ENCODE measurements at regions not wholly inside any gene's neighbourhood (a gene's known extent, or its start where the extent isn't known, plus 50 kb on each side); places are given as distances from the start of the nearest gene placed in this dataset.

DNA sequence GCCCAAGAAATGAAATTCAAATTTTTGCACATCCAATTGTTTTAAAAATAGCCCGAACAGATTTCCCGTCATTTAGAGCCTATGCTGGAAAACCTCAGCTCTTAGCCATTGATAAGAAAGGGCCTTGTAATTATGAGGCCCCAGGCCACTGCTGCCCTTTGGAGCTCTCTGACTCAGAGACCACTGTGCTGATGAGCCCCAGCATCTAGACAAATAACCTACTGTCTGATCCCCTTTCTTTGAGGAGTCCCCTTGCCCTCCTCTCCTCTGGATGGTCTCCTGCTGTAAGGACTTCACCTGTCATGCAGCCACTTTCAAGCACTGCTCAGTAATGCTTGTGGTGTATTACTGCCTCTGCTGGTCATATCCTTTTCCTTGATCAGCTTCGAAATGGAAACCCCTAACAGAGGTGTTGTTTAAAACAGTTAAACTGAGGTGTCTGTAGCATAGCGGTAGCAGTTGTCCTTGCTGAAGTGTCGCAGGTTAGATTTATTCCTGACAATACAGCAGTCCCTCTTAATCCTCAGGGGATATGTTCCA is 159.9 kb upstream of the SRRM4 start:
- Histone ChIP-seq H3K9ac (ENCODE audit: low read length) (no peak overlapping the region), H3K27ac (ENCODE audit: low read depth, low read length) (no peak overlapping the region), H3K4me3 (ENCODE audit: low read depth, low read length) (no peak overlapping the region), H3K9me3 (ENCODE audit: control insufficient read depth, insufficient read depth, low read depth, low read length) (no peaks in the 10 kb centered on the region), H3K4me1 (ENCODE audit: control insufficient read depth, insufficient read depth, low read length) (no peaks in the 10 kb centered on the region), H3K36me3 (ENCODE audit: control insufficient read depth, insufficient read depth, low read length) (no peaks in the 10 kb centered on the region), H3K27me3 (ENCODE audit: control insufficient read depth, insufficient read depth, low read length) (0 out of 2 replicates have a peak, but pooled peaks cover 3% of the 10 kb centered on the region)

- H3K36me3 ChIP-seq (ENCODE audit: control insufficient read depth, insufficient read depth, low read length): no peaks in the 10 kb centered on the region
- no peak overlapping the region for H3K9ac ChIP-seq (ENCODE audit: low read length)
- H3K4me3 ChIP-seq (ENCODE audit: low read depth, low read length): no peak overlapping the region
- no peak overlapping the region for H3K27ac ChIP-seq (ENCODE audit: low read depth, low read length)
- H3K4me1 ChIP-seq (ENCODE audit: control insufficient read depth, insufficient read depth, low read length): no peaks in the 10 kb centered on the region
- H3K9me3 ChIP-seq (ENCODE audit: control insufficient read depth, insufficient read depth, low read depth, low read length): no peaks in the 10 kb centered on the region
- 0 out of 2 replicates have a peak, but pooled peaks cover 3% of the 10 kb centered on the region for H3K27me3 ChIP-seq (ENCODE audit: control insufficient read depth, insufficient read depth, low read length)
Measured at GRCh38 chr12:118822512-118822911, 158.8 kb upstream of the SRRM4 start.

GRCh38 chr12:118827047-118827446 is 154.3 kb upstream of the SRRM4 start:
- Histone ChIP-seq H3K4me1 (ENCODE audit: control insufficient read depth, insufficient read depth, low read length) (no peaks in the 10 kb centered on the region), H3K27ac (ENCODE audit: low read depth, low read length) (no peak overlapping the region), H3K9me3 (ENCODE audit: control insufficient read depth, insufficient read depth, low read depth, low read length) (no peaks in the 10 kb centered on the region), H3K9ac (ENCODE audit: low read length) (no peak overlapping the region), H3K27me3 (ENCODE audit: control insufficient read depth, insufficient read depth, low read length) (0 out of 2 replicates have a peak, but pooled peaks cover 3% of the 10 kb centered on the region), H3K36me3 (ENCODE audit: control insufficient read depth, insufficient read depth, low read length) (no peaks in the 10 kb centered on the region), H3K4me3 (ENCODE audit: low read depth, low read length) (no peak overlapping the region)

GRCh38 chr12:118827606-118828005 is 153.7 kb upstream of the SRRM4 start:
- no peak overlapping the region for H3K9ac ChIP-seq (ENCODE audit: low read length)
- H3K27ac ChIP-seq (ENCODE audit: low read depth, low read length): no peak overlapping the region
- H3K9me3 ChIP-seq (ENCODE audit: control insufficient read depth, insufficient read depth, low read depth, low read length): no peaks in the 10 kb centered on the region
- H3K4me3 ChIP-seq (ENCODE audit: low read depth, low read length): no peak overlapping the region
- H3K36me3 ChIP-seq (ENCODE audit: control insufficient read depth, insufficient read depth, low read length): no peaks in the 10 kb centered on the region
- no peaks in the 10 kb centered on the region for H3K4me1 ChIP-seq (ENCODE audit: control insufficient read depth, insufficient read depth, low read length)
- 0 out of 2 replicates have a peak, but pooled peaks cover 3% of the 10 kb centered on the region for H3K27me3 ChIP-seq (ENCODE audit: control insufficient read depth, insufficient read depth, low read length)

DNA sequence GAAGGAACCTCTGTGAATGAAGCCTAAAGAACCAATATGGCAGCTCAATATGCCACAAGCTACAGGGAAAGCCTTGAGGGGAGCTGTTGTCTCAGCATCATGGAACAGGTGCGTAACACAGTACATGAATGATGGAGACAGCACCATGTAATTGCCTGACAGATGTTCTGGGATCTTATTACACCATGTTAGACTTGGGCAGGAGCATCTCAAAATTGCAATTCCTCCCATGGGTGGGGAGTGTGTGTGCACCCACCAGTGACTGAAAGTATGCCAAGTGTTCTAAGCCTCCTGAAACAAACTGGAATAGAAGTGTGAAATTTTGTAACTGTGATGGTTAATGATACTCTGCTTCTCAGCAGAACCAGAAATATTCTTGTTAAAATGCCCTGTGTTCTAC is 151.0 kb upstream of the SRRM4 start:
- Histone ChIP-seq H3K9ac (ENCODE audit: low read length) (no peak overlapping the region), H3K36me3 (ENCODE audit: control insufficient read depth, insufficient read depth, low read length) (no peaks in the 10 kb centered on the region), H3K27me3 (ENCODE audit: control insufficient read depth, insufficient read depth, low read length) (no peaks in the 10 kb centered on the region), H3K9me3 (ENCODE audit: control insufficient read depth, insufficient read depth, low read depth, low read length) (no peaks in the 10 kb centered on the region), H3K27ac (ENCODE audit: low read depth, low read length) (no peak overlapping the region), H3K4me1 (ENCODE audit: control insufficient read depth, insufficient read depth, low read length) (no peaks in the 10 kb centered on the region), H3K4me3 (ENCODE audit: low read depth, low read length) (no peak overlapping the region)

- H3K9ac ChIP-seq (ENCODE audit: low read length): no peak overlapping the region
- H3K4me3 ChIP-seq (ENCODE audit: low read depth, low read length): no peak overlapping the region
- H3K27me3 ChIP-seq (ENCODE audit: control insufficient read depth, insufficient read depth, low read length): 0 out of 2 replicates have a peak, but pooled peaks cover 7% of the 10 kb centered on the region
- no peaks in the 10 kb centered on the region for H3K36me3 ChIP-seq (ENCODE audit: control insufficient read depth, insufficient read depth, low read length)
- no peaks in the 10 kb centered on the region for H3K4me1 ChIP-seq (ENCODE audit: control insufficient read depth, insufficient read depth, low read length)
- no peaks in the 10 kb centered on the region for H3K9me3 ChIP-seq (ENCODE audit: control insufficient read depth, insufficient read depth, low read depth, low read length)
- H3K27ac ChIP-seq (ENCODE audit: low read depth, low read length): no peak overlapping the region
Measured at GRCh38 chr12:118835926-118836325, 145.4 kb upstream of the SRRM4 start.

DNA sequence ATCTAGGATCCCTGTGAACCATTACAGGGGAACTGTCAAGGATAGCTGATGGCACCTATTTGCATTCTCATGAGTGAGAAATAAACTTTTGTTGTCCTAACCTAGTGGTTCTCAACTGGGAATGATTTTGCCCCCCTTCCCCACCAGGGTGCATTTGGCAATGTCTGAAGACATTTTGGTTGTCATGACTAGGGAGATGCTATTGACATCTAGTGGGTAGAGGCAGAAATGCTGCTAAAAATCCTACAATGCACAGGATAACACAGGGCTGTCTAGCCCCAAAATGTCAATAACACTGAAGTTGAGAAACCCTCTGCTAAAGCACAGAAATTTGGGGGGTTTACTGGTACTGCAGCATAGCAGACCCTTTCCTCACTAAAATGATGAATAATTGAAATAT is 140.9 kb upstream of the SRRM4 start:
- Histone ChIP-seq H3K27ac (ENCODE audit: low read depth, low read length) (no peak overlapping the region), H3K4me1 (ENCODE audit: control insufficient read depth, insufficient read depth, low read length) (no peaks in the 10 kb centered on the region), H3K4me3 (ENCODE audit: low read depth, low read length) (no peak overlapping the region), H3K9ac (ENCODE audit: low read length) (no peak overlapping the region), H3K27me3 (ENCODE audit: control insufficient read depth, insufficient read depth, low read length) (peaks cover 7% of the 10 kb centered on the region; the same call in 1 of the 2 replicates), H3K36me3 (ENCODE audit: control insufficient read depth, insufficient read depth, low read length) (no peaks in the 10 kb centered on the region), H3K9me3 (ENCODE audit: control insufficient read depth, insufficient read depth, low read depth, low read length) (no peaks in the 10 kb centered on the region)

- no peaks in the 10 kb centered on the region for H3K9me3 ChIP-seq (ENCODE audit: control insufficient read depth, insufficient read depth, low read depth, low read length)
- no peak overlapping the region for H3K27ac ChIP-seq (ENCODE audit: low read depth, low read length)
- no peaks in the 10 kb centered on the region for H3K4me1 ChIP-seq (ENCODE audit: control insufficient read depth, insufficient read depth, low read length)
- H3K9ac ChIP-seq (ENCODE audit: low read length): no peak overlapping the region
- peaks cover 5% of the 10 kb centered on the region; the same call in 1 of the 2 replicates for H3K27me3 ChIP-seq (ENCODE audit: control insufficient read depth, insufficient read depth, low read length)
- H3K4me3 ChIP-seq (ENCODE audit: low read depth, low read length): no peak overlapping the region
- H3K36me3 ChIP-seq (ENCODE audit: control insufficient read depth, insufficient read depth, low read length): no peaks in the 10 kb centered on the region
Measured at GRCh38 chr12:118840878-118841277, 140.5 kb upstream of the SRRM4 start.

DNA sequence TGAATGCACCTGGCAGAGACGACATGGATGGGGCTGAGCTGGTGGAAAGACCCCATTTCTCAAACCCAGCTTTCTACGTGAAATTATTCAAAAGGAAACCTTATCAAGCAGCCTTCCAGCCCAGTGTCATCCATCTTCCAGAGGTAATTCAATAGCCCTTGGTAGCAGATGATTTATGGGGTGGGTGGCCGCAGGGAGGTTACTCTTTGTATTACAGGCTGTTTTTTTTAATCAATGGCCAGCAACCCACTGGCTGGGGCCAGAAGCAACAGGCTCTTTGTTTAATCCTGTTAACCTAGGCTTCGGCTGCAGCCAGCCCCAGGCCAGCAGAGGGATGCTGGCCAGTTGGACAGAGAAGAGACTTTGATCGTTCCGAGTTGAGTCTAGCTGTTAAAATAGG is 139.8 kb upstream of the SRRM4 start:
- Histone ChIP-seq H3K9ac (ENCODE audit: low read length) (no peak overlapping the region), H3K36me3 (ENCODE audit: control insufficient read depth, insufficient read depth, low read length) (no peaks in the 10 kb centered on the region)

DNA sequence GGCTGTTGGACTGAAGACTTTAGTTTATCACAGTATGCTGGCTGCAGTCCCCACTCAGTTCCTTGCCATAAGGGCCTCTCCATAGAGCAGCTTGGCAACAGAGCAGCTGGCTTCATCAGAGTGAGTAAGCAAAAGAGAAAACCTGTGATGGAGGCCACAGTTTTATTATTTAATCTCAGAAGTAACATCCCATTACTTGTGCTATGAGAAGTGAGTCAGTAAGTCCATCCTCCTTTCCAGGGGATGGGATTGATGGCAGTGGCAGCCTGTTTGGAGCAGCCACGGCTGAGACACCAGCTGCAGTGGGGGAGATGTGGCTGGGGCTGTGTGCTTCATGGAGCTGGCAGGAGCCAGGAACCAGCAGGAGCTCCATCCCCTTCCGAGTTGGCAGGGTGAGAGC is 138.5 kb upstream of the SRRM4 start:
- Histone ChIP-seq H3K9me3 (ENCODE audit: control insufficient read depth, insufficient read depth, low read depth, low read length) (no peaks in the 10 kb centered on the region), H3K36me3 (ENCODE audit: control insufficient read depth, insufficient read depth, low read length) (no peaks in the 10 kb centered on the region), H3K4me1 (ENCODE audit: control insufficient read depth, insufficient read depth, low read length) (no peaks in the 10 kb centered on the region), H3K9ac (ENCODE audit: low read length) (no peak overlapping the region), H3K4me3 (ENCODE audit: low read depth, low read length) (no peak overlapping the region), H3K27ac (ENCODE audit: low read depth, low read length) (no peak overlapping the region), H3K27me3 (ENCODE audit: control insufficient read depth, insufficient read depth, low read length) (no peaks in the 10 kb centered on the region; the same call in 1 of the 2 replicates)

More for the DNA sequence above, 139.8 kb upstream of the SRRM4 start:
- no peaks in the 10 kb centered on the region for H3K4me1 ChIP-seq (ENCODE audit: control insufficient read depth, insufficient read depth, low read length)
- H3K4me3 ChIP-seq (ENCODE audit: low read depth, low read length): no peak overlapping the region
- no peaks in the 10 kb centered on the region for H3K9me3 ChIP-seq (ENCODE audit: control insufficient read depth, insufficient read depth, low read depth, low read length)
- no peak overlapping the region for H3K27ac ChIP-seq (ENCODE audit: low read depth, low read length)
- no peaks in the 10 kb centered on the region; the same call in 1 of the 2 replicates for H3K27me3 ChIP-seq (ENCODE audit: control insufficient read depth, insufficient read depth, low read length)

- Histone ChIP-seq H3K9me3 (ENCODE audit: control insufficient read depth, insufficient read depth, low read depth, low read length) (no peaks in the 10 kb centered on the region), H3K9ac (ENCODE audit: low read length) (no peak overlapping the region), H3K27ac (ENCODE audit: low read depth, low read length) (no peak overlapping the region), H3K4me3 (ENCODE audit: low read depth, low read length) (no peak overlapping the region), H3K4me1 (ENCODE audit: control insufficient read depth, insufficient read depth, low read length) (no peaks in the 10 kb centered on the region), H3K36me3 (ENCODE audit: control insufficient read depth, insufficient read depth, low read length) (no peaks in the 10 kb centered on the region), H3K27me3 (ENCODE audit: control insufficient read depth, insufficient read depth, low read length) (peaks cover under 1% of the 10 kb centered on the region; the same call in 1 of the 2 replicates)
Measured at GRCh38 chr12:118846416-118846815, 134.9 kb upstream of the SRRM4 start.
